ENCODE measurements at regions not wholly inside any gene's neighbourhood (a gene's known extent, or its start where the extent isn't known, plus 50 kb on each side); places are given as distances from the start of the nearest gene placed in this dataset.

DNA sequence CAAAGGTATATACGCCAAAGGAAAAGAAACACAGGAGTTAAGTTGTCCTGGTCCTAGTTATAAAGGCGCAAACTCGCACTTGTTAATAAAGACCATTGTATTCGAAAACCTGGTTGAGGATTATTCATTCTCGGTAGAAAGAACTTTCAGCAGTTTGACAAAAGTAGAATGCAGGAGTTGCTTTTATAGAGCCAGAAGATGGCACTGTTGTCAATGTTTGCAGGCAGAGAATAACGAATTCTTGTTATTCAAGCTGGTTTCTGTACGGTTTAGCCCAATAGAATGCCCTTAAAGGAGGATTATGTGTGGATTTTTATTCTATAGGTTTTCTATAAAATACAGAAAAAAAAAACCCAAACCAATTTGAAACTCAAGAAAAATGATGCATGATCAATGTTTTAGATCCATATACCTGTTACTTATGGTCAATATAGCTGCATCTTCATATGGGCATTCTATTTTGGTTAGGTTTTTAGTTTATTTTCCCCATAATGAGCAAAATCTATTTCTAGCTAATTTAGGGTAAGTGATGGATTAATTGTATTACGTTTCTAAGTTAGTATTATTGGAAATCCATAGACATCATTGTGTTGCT lies 510.3 kb downstream of the PLCL1 start:
- no peaks in the 10 kb centered on the region for H3K27me3 ChIP-seq (ENCODE audit: control insufficient read depth, insufficient read depth, low read length)
- no peak overlapping the region for H3K9ac ChIP-seq (ENCODE audit: low read length)
- H3K9me3 ChIP-seq (ENCODE audit: control insufficient read depth, low read depth, low read length), result no peaks in the 10 kb centered on the region
- no peak overlapping the region for H3K4me3 ChIP-seq (ENCODE audit: low read length)
- no peaks in the 10 kb centered on the region for H3K36me3 ChIP-seq (ENCODE audit: control insufficient read depth, low read depth, low read length)
- no peak overlapping the region for H3K27ac ChIP-seq (ENCODE audit: low read length)
- peaks cover 13% of the 10 kb centered on the region for H3K4me1 ChIP-seq (ENCODE audit: control insufficient read depth, low read depth, low read length)

- Histone ChIP-seq H3K27me3 (ENCODE audit: control insufficient read depth, insufficient read depth, low read length) (no peaks in the 10 kb centered on the region), H3K27ac (ENCODE audit: low read length) (no peak overlapping the region), H3K36me3 (ENCODE audit: control insufficient read depth, low read depth, low read length) (no peaks in the 10 kb centered on the region), H3K9me3 (ENCODE audit: control insufficient read depth, low read depth, low read length) (no peaks in the 10 kb centered on the region), H3K9ac (ENCODE audit: low read length) (no peak overlapping the region), H3K4me1 (ENCODE audit: control insufficient read depth, low read depth, low read length) (peaks cover 9% of the 10 kb centered on the region), H3K4me3 (ENCODE audit: low read length) (no peak overlapping the region)
Measured at GRCh38 chr2:198312596-198313483, 508.4 kb downstream of the PLCL1 start.

DNA sequence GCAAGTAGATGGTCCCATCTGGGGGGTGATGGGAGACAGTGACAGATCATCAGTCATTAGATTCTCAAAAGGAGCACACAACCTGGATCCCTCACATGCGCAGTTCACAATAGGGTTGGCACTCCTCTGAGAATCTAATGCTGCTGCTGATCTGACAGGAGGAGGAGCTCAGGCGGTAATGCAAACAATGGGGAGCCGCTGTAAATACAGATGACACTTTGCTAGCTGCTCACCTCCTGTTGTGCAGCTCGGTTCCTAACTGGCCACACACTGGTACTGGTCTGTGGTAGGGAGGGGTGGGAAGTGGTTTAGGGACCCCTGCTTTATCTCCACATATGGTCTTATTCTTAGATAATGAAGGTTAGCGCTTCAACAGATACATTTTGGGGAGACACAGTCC lies 506.6 kb downstream of the PLCL1 start:
- Histone ChIP-seq H3K36me3 (ENCODE audit: control insufficient read depth, low read depth, low read length) (no peaks in the 10 kb centered on the region), H3K9ac (ENCODE audit: low read length) (no peak overlapping the region), H3K27ac (ENCODE audit: low read length) (no peak overlapping the region), H3K4me1 (ENCODE audit: control insufficient read depth, low read depth, low read length) (no peaks in the 10 kb centered on the region), H3K27me3 (ENCODE audit: control insufficient read depth, insufficient read depth, low read length) (no peaks in the 10 kb centered on the region), H3K9me3 (ENCODE audit: control insufficient read depth, low read depth, low read length) (no peaks in the 10 kb centered on the region), H3K4me3 (ENCODE audit: low read length) (no peak overlapping the region)

DNA sequence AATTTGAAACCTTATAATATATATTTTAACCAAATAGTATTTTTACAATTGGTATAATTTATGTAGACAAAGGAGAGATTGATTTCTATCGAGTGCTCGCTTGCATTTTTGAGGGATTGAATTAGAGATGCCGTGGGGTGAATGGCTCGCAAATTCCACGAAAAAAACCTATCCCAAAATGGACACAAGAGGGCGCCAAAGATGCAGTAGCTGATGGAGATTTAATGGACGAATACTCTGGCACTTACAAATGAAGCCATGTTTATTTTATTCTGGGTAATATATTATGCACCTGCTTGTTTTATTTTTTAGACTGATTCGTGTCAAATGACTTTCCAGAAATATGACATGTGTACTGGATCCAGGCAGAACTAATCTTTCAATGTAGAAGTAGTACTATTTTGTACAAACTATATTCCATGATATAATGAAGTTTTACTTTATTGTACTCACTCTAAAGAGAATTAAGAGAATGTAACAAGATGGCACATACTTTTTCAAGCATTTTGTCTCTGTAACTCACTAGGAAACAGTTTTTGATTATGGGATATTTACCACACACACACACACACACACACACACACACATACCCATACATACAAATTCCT lies 505.4 kb downstream of the PLCL1 start:
- Histone ChIP-seq H3K4me3 (ENCODE audit: low read length) (no peak overlapping the region), H3K9me3 (ENCODE audit: control insufficient read depth, low read depth, low read length) (no peaks in the 10 kb centered on the region), H3K27me3 (ENCODE audit: control insufficient read depth, insufficient read depth, low read length) (no peaks in the 10 kb centered on the region), H3K36me3 (ENCODE audit: control insufficient read depth, low read depth, low read length) (no peaks in the 10 kb centered on the region), H3K4me1 (ENCODE audit: control insufficient read depth, low read depth, low read length) (no peaks in the 10 kb centered on the region), H3K27ac (ENCODE audit: low read length) (no peak overlapping the region), H3K9ac (ENCODE audit: low read length) (no peak overlapping the region)

GRCh38 chr2:198309081-198309480 lies 504.7 kb downstream of the PLCL1 start:
- Histone ChIP-seq H3K4me1 (ENCODE audit: control insufficient read depth, low read depth, low read length) (no peaks in the 10 kb centered on the region), H3K9ac (ENCODE audit: low read length) (no peak overlapping the region), H3K27me3 (ENCODE audit: control insufficient read depth, insufficient read depth, low read length) (no peaks in the 10 kb centered on the region), H3K27ac (ENCODE audit: low read length) (no peak overlapping the region), H3K4me3 (ENCODE audit: low read length) (no peak overlapping the region), H3K9me3 (ENCODE audit: control insufficient read depth, low read depth, low read length) (no peaks in the 10 kb centered on the region), H3K36me3 (ENCODE audit: control insufficient read depth, low read depth, low read length) (no peaks in the 10 kb centered on the region)

- no peaks in the 10 kb centered on the region for H3K4me1 ChIP-seq (ENCODE audit: control insufficient read depth, low read depth, low read length)
- no peaks in the 10 kb centered on the region for H3K36me3 ChIP-seq (ENCODE audit: control insufficient read depth, low read depth, low read length)
- H3K27ac ChIP-seq (ENCODE audit: low read length), result no peak overlapping the region
- no peaks in the 10 kb centered on the region for H3K9me3 ChIP-seq (ENCODE audit: control insufficient read depth, low read depth, low read length)
- H3K4me3 ChIP-seq (ENCODE audit: low read length), result no peak overlapping the region
- no peak overlapping the region for H3K9ac ChIP-seq (ENCODE audit: low read length)
- H3K27me3 ChIP-seq (ENCODE audit: control insufficient read depth, insufficient read depth, low read length), result no peaks in the 10 kb centered on the region
Measured at GRCh38 chr2:198308368-198308767, 504.0 kb downstream of the PLCL1 start.

GRCh38 chr2:198307093-198307492 lies 502.7 kb downstream of the PLCL1 start:
- Histone ChIP-seq H3K4me1 (ENCODE audit: control insufficient read depth, low read depth, low read length) (no peaks in the 10 kb centered on the region), H3K9me3 (ENCODE audit: control insufficient read depth, low read depth, low read length) (no peaks in the 10 kb centered on the region), H3K36me3 (ENCODE audit: control insufficient read depth, low read depth, low read length) (no peaks in the 10 kb centered on the region), H3K27me3 (ENCODE audit: control insufficient read depth, insufficient read depth, low read length) (no peaks in the 10 kb centered on the region), H3K4me3 (ENCODE audit: low read length) (no peak overlapping the region), H3K9ac (ENCODE audit: low read length) (no peak overlapping the region), H3K27ac (ENCODE audit: low read length) (no peak overlapping the region)

DNA sequence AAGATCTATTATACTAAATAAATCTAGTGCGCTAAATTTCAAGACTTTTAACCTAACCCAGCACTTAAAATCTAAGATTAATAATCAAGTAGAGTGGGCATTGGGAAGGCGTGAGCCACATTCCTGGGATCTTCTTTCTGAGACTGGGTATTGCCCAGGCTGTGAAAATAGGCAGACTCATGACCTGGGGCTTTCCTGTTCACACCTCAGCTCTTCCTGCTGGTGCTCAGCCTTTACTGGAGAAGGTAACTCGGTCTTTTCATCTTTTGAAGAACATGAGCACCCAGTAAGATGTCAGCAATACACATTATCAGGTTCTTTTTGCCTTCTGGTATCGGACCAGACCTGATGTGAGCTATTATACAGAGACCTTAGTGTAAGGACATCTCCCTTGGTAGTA lies 500.5 kb downstream of the PLCL1 start:
- Histone ChIP-seq H3K9ac (ENCODE audit: low read length) (no peak overlapping the region), H3K36me3 (ENCODE audit: control insufficient read depth, low read depth, low read length) (no peaks in the 10 kb centered on the region), H3K27me3 (ENCODE audit: control insufficient read depth, insufficient read depth, low read length) (no peaks in the 10 kb centered on the region), H3K4me3 (ENCODE audit: low read length) (no peak overlapping the region), H3K9me3 (ENCODE audit: control insufficient read depth, low read depth, low read length) (no peaks in the 10 kb centered on the region), H3K4me1 (ENCODE audit: control insufficient read depth, low read depth, low read length) (no peaks in the 10 kb centered on the region), H3K27ac (ENCODE audit: low read length) (no peak overlapping the region)

- Histone ChIP-seq H3K27ac (ENCODE audit: low read length) (no peak overlapping the region), H3K27me3 (ENCODE audit: control insufficient read depth, insufficient read depth, low read length) (no peaks in the 10 kb centered on the region), H3K4me1 (ENCODE audit: control insufficient read depth, low read depth, low read length) (peaks cover 10% of the 10 kb centered on the region), H3K9me3 (ENCODE audit: control insufficient read depth, low read depth, low read length) (no peaks in the 10 kb centered on the region), H3K4me3 (ENCODE audit: low read length) (peak overlapping the region; percentile 33), H3K36me3 (ENCODE audit: control insufficient read depth, low read depth, low read length) (no peaks in the 10 kb centered on the region), H3K9ac (ENCODE audit: low read length) (no peak overlapping the region)
Measured at GRCh38 chr2:198297350-198297749, 493.0 kb downstream of the PLCL1 start.

DNA sequence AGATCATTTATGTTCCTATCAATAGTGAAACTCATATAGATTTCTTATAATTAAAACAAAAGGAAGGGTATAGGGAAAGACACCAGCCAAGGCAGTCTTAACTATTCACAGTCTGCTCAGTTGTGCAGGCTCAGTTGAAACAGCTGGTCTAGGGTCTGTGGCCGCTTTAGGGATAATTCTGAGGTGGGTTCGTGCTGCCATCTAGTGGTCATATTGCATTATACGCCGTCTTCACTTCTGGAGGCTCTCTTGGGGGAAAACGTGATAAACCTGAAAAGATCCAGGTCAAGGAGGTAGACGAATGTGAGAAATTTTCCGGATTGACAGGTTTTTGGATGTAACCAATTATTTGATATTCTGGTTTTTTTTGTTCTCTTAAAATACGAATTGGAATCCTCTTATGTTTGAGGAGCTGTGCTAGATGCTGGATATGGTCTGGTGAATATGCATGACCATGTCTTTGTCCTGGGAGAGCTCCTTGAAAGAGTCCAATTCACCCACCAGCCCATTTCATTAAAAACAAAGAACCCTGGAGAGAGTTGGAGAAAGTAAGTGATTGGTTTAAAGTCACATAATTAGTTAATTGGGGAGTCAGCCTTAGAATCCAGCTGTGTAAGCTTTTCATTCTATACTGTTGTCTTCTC lies 492.4 kb downstream of the PLCL1 start:
- H3K4me3 ChIP-seq (ENCODE audit: low read length), result peak overlapping the region; percentile 33
- H3K27ac ChIP-seq (ENCODE audit: low read length), result no peak overlapping the region
- no peaks in the 10 kb centered on the region for H3K9me3 ChIP-seq (ENCODE audit: control insufficient read depth, low read depth, low read length)
- no peaks in the 10 kb centered on the region for H3K27me3 ChIP-seq (ENCODE audit: control insufficient read depth, insufficient read depth, low read length)
- no peaks in the 10 kb centered on the region for H3K36me3 ChIP-seq (ENCODE audit: control insufficient read depth, low read depth, low read length)
- H3K4me1 ChIP-seq (ENCODE audit: control insufficient read depth, low read depth, low read length), result peaks cover 10% of the 10 kb centered on the region
- H3K9ac ChIP-seq (ENCODE audit: low read length), result no peak overlapping the region

GRCh38 chr2:198293281-198293680 lies 488.9 kb downstream of the PLCL1 start:
- H3K9ac ChIP-seq (ENCODE audit: low read length), result no peak overlapping the region
- H3K36me3 ChIP-seq (ENCODE audit: control insufficient read depth, low read depth, low read length), result no peaks in the 10 kb centered on the region
- peaks cover 10% of the 10 kb centered on the region for H3K4me1 ChIP-seq (ENCODE audit: control insufficient read depth, low read depth, low read length)
- H3K9me3 ChIP-seq (ENCODE audit: control insufficient read depth, low read depth, low read length), result no peaks in the 10 kb centered on the region
- no peak overlapping the region for H3K4me3 ChIP-seq (ENCODE audit: low read length)
- H3K27me3 ChIP-seq (ENCODE audit: control insufficient read depth, insufficient read depth, low read length), result no peaks in the 10 kb centered on the region
- no peak overlapping the region for H3K27ac ChIP-seq (ENCODE audit: low read length)

Data from iPS-18a (cell line).